CD14-positive monocyte (primary cell): ENCODE measurements at regions not wholly inside any gene's neighbourhood (a gene's known extent, or its start where the extent isn't known, plus 50 kb on each side); places are given as distances from the start of the nearest gene placed in this dataset.

Experiments used
- DNase-seq, 3 donors: peaks; one replicate each; pipeline ENCODE4 v3.0.0-alpha.2; 2011 to 2022
- H2AFZ ChIP-seq: 2 replicates; pipeline ENCODE4 v1.6.0; 2012; ENCODE audit warnings: mild to moderate bottlenecking, low read depth, low read length, inconsistent platforms; ENCODE audit not compliant: insufficient read depth, poor library complexity, severe bottlenecking
- H3K27ac ChIP-seq, 2 donors: 1 replicate in 1 of 2; 2 replicates in 1 of 2; pipeline ENCODE4 v1.5.1; 2012 to 2013; ENCODE audit warnings: low read length in 2 of 2, control low read depth in 1 of 2, inconsistent platforms in 1 of 2, low read depth in 1 of 2, mild to moderate bottlenecking in 1 of 2
- H3K27me3 ChIP-seq, 2 donors: one replicate each; pipeline versions ENCODE4 v1.6.0 to v1.6.1; 2011 to 2013; ENCODE audit warnings: low read length in 2 of 2; ENCODE audit not compliant: control insufficient read depth in 2 of 2, insufficient read depth in 2 of 2
- H3K36me3 ChIP-seq, 2 donors: replicated peaks in 1 of 2; 1 replicate in 1 of 2; 2 replicates in 1 of 2; pipeline versions ENCODE4 v1.5.1 to v1.6.1; 2012 to 2013; ENCODE audit warnings: low read length in 2 of 2, control low read depth in 1 of 2, inconsistent platforms in 1 of 2, mild to moderate bottlenecking in 1 of 2; ENCODE audit not compliant: insufficient read depth in 2 of 2, control insufficient read depth in 1 of 2
- H3K4me1 ChIP-seq, 2 donors: 1 replicate in 1 of 2; 2 replicates in 1 of 2; pipeline versions ENCODE4 v1.5.1 to v1.6.1; 2012 to 2013; ENCODE audit warnings: low read length in 2 of 2, control low read depth in 1 of 2, inconsistent platforms in 1 of 2, mild to moderate bottlenecking in 1 of 2, moderate library complexity in 1 of 2; ENCODE audit not compliant: insufficient read depth in 2 of 2, control insufficient read depth in 1 of 2
- H3K4me2 ChIP-seq: replicated peaks from 2 replicates; pipeline ENCODE3; 2012; ENCODE audit warnings: low read length, moderate library complexity, mild to moderate bottlenecking; ENCODE audit not compliant: poor library complexity, severe bottlenecking; ENCODE audit errors: extremely low read depth
- H3K4me3 ChIP-seq, 3 experiments: fragments of 200-600 bp in 1 of 3; sonication (generic) in 1 of 3; replicated peaks in 1 of 3; 1 replicate in 2 of 3; 2 replicates in 1 of 3; pipeline ENCODE4 v1.5.1; 2011 to 2013; ENCODE audit warnings: low read length in 3 of 3, mild to moderate bottlenecking in 3 of 3, control low read depth in 2 of 3, low read depth in 2 of 3, inconsistent platforms in 1 of 3, moderate library complexity in 1 of 3
- H3K79me2 ChIP-seq: 2 replicates; pipeline ENCODE4 v1.6.0; 2012; ENCODE audit warnings: mild to moderate bottlenecking, control low read depth, inconsistent platforms, low read length, moderate library complexity; ENCODE audit not compliant: insufficient read depth
- H3K9ac ChIP-seq: 2 replicates; pipeline ENCODE4 v1.6.0; 2017; ENCODE audit warnings: low read length, mild to moderate bottlenecking; ENCODE audit not compliant: insufficient read depth, poor library complexity, severe bottlenecking
- H3K9me3 ChIP-seq, 2 donors: replicated peaks in 1 of 2; 1 replicate in 1 of 2; 2 replicates in 1 of 2; pipeline versions ENCODE4 v1.5.1 to v1.6.1; 2012 to 2013; ENCODE audit warnings: low read length in 2 of 2, control low read depth in 1 of 2; ENCODE audit not compliant: control insufficient read depth in 1 of 2, insufficient read depth in 1 of 2
- H4K20me1 ChIP-seq: 2 replicates; pipeline ENCODE4 v1.6.0; 2012; ENCODE audit warnings: mild to moderate bottlenecking, low read length, control low read depth, moderate library complexity; ENCODE audit not compliant: insufficient read depth
- H3K27ac Mint-ChIP-seq, 7 donors: one replicate each; pipeline ENCODE4 v1.8.0; 2020; ENCODE audit warnings: mild to moderate bottlenecking in 7 of 7, mixed read lengths in 7 of 7, moderate library complexity in 6 of 7, inconsistent platforms in 2 of 7
- H3K27me3 Mint-ChIP-seq, 3 donors: one replicate each; pipeline ENCODE4 v1.8.0; 2021 to 2022; ENCODE audit warnings: low read depth in 3 of 3, mild to moderate bottlenecking in 3 of 3, mixed read lengths in 3 of 3, moderate library complexity in 3 of 3, inconsistent platforms in 1 of 3
- H3K36me3 Mint-ChIP-seq, 2 donors: one replicate each; pipeline ENCODE4 v1.8.0; 2020; ENCODE audit warnings: mixed read lengths in 2 of 2, inconsistent platforms in 1 of 2, mild to moderate bottlenecking in 1 of 2
- H3K4me1 Mint-ChIP-seq: one replicate; pipeline ENCODE4 v1.8.0; 2020; ENCODE audit warnings: mild to moderate bottlenecking, mixed read lengths
- H3K4me3 Mint-ChIP-seq, 2 donors: one replicate each; pipeline ENCODE4 v1.8.0; 2020; ENCODE audit warnings: mild to moderate bottlenecking in 2 of 2, mixed read lengths in 2 of 2, moderate library complexity in 1 of 2
- H3K9me3 Mint-ChIP-seq, 7 donors: one replicate each; pipeline ENCODE4 v1.8.0; 2020 to 2022; ENCODE audit warnings: mixed read lengths in 7 of 7, mild to moderate bottlenecking in 6 of 7, moderate library complexity in 6 of 7, inconsistent platforms in 2 of 7
- CTCF ChIP-seq: fragments of 200-600 bp; IDR thresholded peaks from one replicate; pipeline ENCODE4 v1.8.0; 2022; ENCODE audit warnings: antibody characterized with exemption, mild to moderate bottlenecking
- WGBS: methylation state at CpG from one replicate; pipeline ENCODE4 v1.1.5; 2013; ENCODE audit warnings: missing lambda C conversion rate; ENCODE audit not compliant: insufficient coverage; 5-methylcytosine and 5-hydroxymethylcytosine counted together
- intact Hi-C, 2 donors: fragments of 100-400 bp; cut with micrococcal nuclease; formaldehyde crosslinking; loops; one replicate each; pipeline versions ENCODE4 v1.15.0 to v1.15.1; 2023

GRCh38 chr16:22428654-22429053 lies 54.2 kb upstream of the CDR2 start:
- Histone ChIP-seq H3K4me3 (no peak overlapping the region), H3K9ac (no peak overlapping the region), H2AFZ (no peak overlapping the region), H3K27me3 (no peaks in the 10 kb centered on the region), H3K9me3 (no peaks in the 10 kb centered on the region), H3K79me2 (no peaks in the 10 kb centered on the region), H3K27ac (no peak overlapping the region), H4K20me1 (no peaks in the 10 kb centered on the region), H3K36me3 (peaks cover 29 to 55% of the 10 kb centered on the region in 2 donors), H3K4me1 (no peaks in the 10 kb centered on the region), H3K4me2 (no peak overlapping the region)
- intact Hi-C loops: no loop called here
- WGBS: 94% methylated on average over 8 of the region's 8 CpGs
- H3K36me3 Mint-ChIP-seq: peaks cover 56 to 69% of the 10 kb centered on the region in 2 donors
- H3K27ac Mint-ChIP-seq: peak overlapping the region in 2 of 7 donors; percentile 33 to 54
- no peak for DNase-seq
- H3K4me3 Mint-ChIP-seq: no peak overlapping the region
- no peaks in the 10 kb centered on the region for H3K4me1 Mint-ChIP-seq
- H3K27me3 Mint-ChIP-seq: no peaks in the 10 kb centered on the region
- peaks cover 0 to 3% (median 2%) of the 10 kb centered on the region in 7 donors for H3K9me3 Mint-ChIP-seq
- TF ChIP-seq CTCF: no peak

GRCh38 chr16:22427556-22427955 lies 53.1 kb upstream of the CDR2 start:
- no peaks in the 10 kb centered on the region for H3K27me3 ChIP-seq
- H3K9ac ChIP-seq: no peak overlapping the region
- no peaks in the 10 kb centered on the region for H3K79me2 ChIP-seq
- no peak overlapping the region for H3K4me2 ChIP-seq
- no peak for TF ChIP-seq CTCF
- no peaks in the 10 kb centered on the region for H3K4me1 Mint-ChIP-seq
- H3K27ac ChIP-seq: no peak overlapping the region
- H3K36me3 Mint-ChIP-seq: peaks cover 64 to 80% of the 10 kb centered on the region in 2 donors
- H3K4me3 ChIP-seq: no peak overlapping the region
- H3K9me3 Mint-ChIP-seq: peaks cover 0 to 7% (median 3%) of the 10 kb centered on the region in 7 donors
- H3K27ac Mint-ChIP-seq: no peak overlapping the region
- no peaks in the 10 kb centered on the region for H3K4me1 ChIP-seq
- DNase-seq: no peak
- intact Hi-C loops: no loop called here
- H3K4me3 Mint-ChIP-seq: no peak overlapping the region
- 98% methylated on average over 9 of the region's 10 CpGs for WGBS
- H3K9me3 ChIP-seq: no peaks in the 10 kb centered on the region
- no peaks in the 10 kb centered on the region for H3K27me3 Mint-ChIP-seq
- peaks cover 29 to 62% of the 10 kb centered on the region in 2 donors for H3K36me3 ChIP-seq
- no peaks in the 10 kb centered on the region for H4K20me1 ChIP-seq
- no peak overlapping the region for H2AFZ ChIP-seq
